ENCODE measurements at regions not wholly inside any gene's neighbourhood (a gene's known extent, or its start where the extent isn't known, plus 50 kb on each side); places are given as distances from the start of the nearest gene placed in this dataset.

DNA sequence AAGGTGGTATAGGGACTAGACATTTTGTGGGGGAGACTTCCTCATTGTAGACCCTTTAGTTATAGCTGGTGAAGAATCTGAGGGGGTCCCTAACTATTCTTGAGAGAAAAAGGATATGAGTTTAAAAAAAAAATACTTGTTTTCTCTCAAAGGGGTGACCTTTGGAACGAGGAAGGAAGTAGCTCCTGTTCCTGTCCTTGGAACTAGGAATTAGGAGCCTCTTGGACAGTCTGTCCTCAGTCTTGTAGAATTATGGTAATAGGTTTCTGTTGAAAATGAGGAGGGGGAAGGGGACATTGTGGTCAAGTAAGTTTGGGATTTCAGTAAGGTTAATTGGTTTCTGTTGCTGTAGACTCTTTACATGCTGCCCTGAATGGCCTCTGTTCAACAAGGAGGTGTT, 56.5 kb downstream of the PLEKHG1 start:
- no peaks in the 10 kb centered on the region for H3K27me3 ChIP-seq (ENCODE audit: control insufficient read depth, insufficient read depth, low read length, poor library complexity, severe bottlenecking)
- no peak overlapping the region for H3K4me3 Mint-ChIP-seq
- DNase-seq, result no peak
- no peaks in the 10 kb centered on the region for H3K4me1 Mint-ChIP-seq
- H3K9me3 Mint-ChIP-seq, result no peaks in the 10 kb centered on the region
- H3K4me3 ChIP-seq (ENCODE audit: low read length), result no peak overlapping the region
- no peaks in the 10 kb centered on the region for H3K36me3 Mint-ChIP-seq (ENCODE audit: low read depth)
- no peaks in the 10 kb centered on the region for H3K36me3 ChIP-seq (ENCODE audit: control insufficient read depth, insufficient read depth, low read length)
- TF ChIP-seq, protein P1, sequence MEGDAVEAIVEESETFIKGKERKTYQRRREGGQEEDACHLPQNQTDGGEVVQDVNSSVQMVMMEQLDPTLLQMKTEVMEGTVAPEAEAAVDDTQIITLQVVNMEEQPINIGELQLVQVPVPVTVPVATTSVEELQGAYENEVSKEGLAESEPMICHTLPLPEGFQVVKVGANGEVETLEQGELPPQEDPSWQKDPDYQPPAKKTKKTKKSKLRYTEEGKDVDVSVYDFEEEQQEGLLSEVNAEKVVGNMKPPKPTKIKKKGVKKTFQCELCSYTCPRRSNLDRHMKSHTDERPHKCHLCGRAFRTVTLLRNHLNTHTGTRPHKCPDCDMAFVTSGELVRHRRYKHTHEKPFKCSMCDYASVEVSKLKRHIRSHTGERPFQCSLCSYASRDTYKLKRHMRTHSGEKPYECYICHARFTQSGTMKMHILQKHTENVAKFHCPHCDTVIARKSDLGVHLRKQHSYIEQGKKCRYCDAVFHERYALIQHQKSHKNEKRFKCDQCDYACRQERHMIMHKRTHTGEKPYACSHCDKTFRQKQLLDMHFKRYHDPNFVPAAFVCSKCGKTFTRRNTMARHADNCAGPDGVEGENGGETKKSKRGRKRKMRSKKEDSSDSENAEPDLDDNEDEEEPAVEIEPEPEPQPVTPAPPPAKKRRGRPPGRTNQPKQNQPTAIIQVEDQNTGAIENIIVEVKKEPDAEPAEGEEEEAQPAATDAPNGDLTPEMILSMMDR (conservative IDR thresholded peaks at IDR 0.05), result no peak
- 83 to 90% methylated on average over 1 of the region's 1 CpG for WGBS, 2 experiments (ENCODE audit: insufficient coverage in 1 of 2, insufficient read length in 1 of 2)
- H3K27ac ChIP-seq (ENCODE audit: low read depth, low read length), result no peak overlapping the region
- H3K4me1 ChIP-seq (ENCODE audit: control insufficient read depth, insufficient read depth, low read length), result no peaks in the 10 kb centered on the region
- H3K27ac Mint-ChIP-seq, result no peak overlapping the region
- no peaks in the 10 kb centered on the region for H3K27me3 Mint-ChIP-seq (ENCODE audit: insufficient read depth)
- H3K9ac ChIP-seq (ENCODE audit: extremely low read depth, low read length, poor library complexity, severe bottlenecking), result no peak overlapping the region
- no peaks in the 10 kb centered on the region for H3K9me3 ChIP-seq (ENCODE audit: control insufficient read depth, low read length)

DNA sequence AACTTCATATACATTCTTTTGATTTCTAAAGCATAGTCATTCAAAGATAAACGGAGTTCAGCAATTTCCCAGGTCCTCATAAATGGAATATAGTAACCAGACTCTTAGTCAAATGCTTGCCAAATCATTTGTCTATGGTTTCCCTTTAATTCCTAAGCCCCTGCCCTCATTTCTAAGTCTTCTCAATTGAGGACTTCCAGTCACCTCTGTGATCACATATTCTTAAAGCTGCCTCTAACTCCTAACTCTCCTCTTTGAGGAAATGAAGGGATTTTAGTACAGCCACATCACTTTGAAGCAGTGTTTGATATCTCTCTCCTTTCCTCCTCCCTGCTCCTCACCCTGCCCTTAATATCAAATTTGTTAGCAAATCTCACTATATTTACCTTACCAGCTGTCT, 58.7 kb downstream of the PLEKHG1 start:
- Mint-ChIP-seq H3K27ac (no peak overlapping the region), H3K36me3 (ENCODE audit: low read depth) (no peaks in the 10 kb centered on the region), H3K9me3 (no peaks in the 10 kb centered on the region), H3K27me3 (ENCODE audit: insufficient read depth) (no peaks in the 10 kb centered on the region), H3K4me1 (no peaks in the 10 kb centered on the region), H3K4me3 (no peak overlapping the region)
- DNase-seq, result no peak
- Histone ChIP-seq H3K4me1 (ENCODE audit: control insufficient read depth, insufficient read depth, low read length) (no peaks in the 10 kb centered on the region), H3K27me3 (ENCODE audit: control insufficient read depth, insufficient read depth, low read length, poor library complexity, severe bottlenecking) (no peaks in the 10 kb centered on the region), H3K36me3 (ENCODE audit: control insufficient read depth, insufficient read depth, low read length) (no peaks in the 10 kb centered on the region), H3K9ac (ENCODE audit: extremely low read depth, low read length, poor library complexity, severe bottlenecking) (no peak overlapping the region), H3K9me3 (ENCODE audit: control insufficient read depth, low read length) (no peaks in the 10 kb centered on the region), H3K4me3 (ENCODE audit: low read length) (no peak overlapping the region), H3K27ac (ENCODE audit: low read depth, low read length) (no peak overlapping the region)
- 78 to 100% methylated on average over 1 of the region's 1 CpG for WGBS, 2 experiments (ENCODE audit: insufficient coverage in 1 of 2, insufficient read length in 1 of 2)
- TF ChIP-seq, protein P1 (conservative IDR thresholded peaks at IDR 0.05), result no peak

DNA sequence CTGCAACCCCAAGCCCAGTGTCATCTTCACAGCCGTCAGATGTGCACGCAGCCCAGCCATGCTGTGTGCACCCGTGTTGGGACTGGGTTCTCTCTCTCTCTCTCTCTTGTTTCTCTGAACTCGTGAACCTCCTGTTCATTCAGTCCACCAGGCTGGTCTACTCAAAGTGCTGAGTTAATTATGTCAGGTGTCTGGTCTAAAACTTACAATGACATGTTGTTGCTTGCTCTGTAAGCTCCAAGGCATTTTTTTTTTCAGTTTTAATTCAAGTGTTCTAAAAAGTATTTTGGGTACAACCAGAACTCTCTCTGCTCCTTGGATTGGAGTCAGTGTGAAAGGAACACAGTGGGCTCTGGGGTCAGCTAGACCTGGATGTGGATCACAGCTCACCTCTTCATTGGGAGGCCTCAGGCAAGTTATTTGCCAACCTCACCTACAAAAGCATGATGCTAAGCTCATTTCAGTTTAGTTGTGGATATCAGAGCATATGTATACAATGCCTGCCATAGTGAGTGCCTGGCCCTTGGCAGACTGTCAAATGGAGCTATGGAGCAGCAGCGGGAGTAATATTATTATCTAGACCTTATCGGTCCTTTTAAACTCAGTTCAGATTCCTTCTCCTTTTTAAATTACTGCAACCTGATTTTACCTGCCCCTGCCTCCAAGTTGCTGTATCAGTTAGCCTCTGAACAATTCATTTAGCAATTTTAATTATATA, 59.5 kb downstream of the PLEKHG1 start:
- TF ChIP-seq, protein P1 (conservative IDR thresholded peaks at IDR 0.05), result no peak
- Histone ChIP-seq H3K9ac (ENCODE audit: extremely low read depth, low read length, poor library complexity, severe bottlenecking) (no peak overlapping the region), H3K27me3 (ENCODE audit: control insufficient read depth, insufficient read depth, low read length, poor library complexity, severe bottlenecking) (no peaks in the 10 kb centered on the region), H3K4me1 (ENCODE audit: control insufficient read depth, insufficient read depth, low read length) (no peaks in the 10 kb centered on the region), H3K9me3 (ENCODE audit: control insufficient read depth, low read length) (no peaks in the 10 kb centered on the region), H3K36me3 (ENCODE audit: control insufficient read depth, insufficient read depth, low read length) (no peaks in the 10 kb centered on the region), H3K27ac (ENCODE audit: low read depth, low read length) (no peak overlapping the region), H3K4me3 (ENCODE audit: low read length) (no peak overlapping the region)
- Mint-ChIP-seq H3K36me3 (ENCODE audit: low read depth) (no peaks in the 10 kb centered on the region), H3K9me3 (no peaks in the 10 kb centered on the region), H3K27me3 (ENCODE audit: insufficient read depth) (no peaks in the 10 kb centered on the region), H3K27ac (no peak overlapping the region), H3K4me1 (no peaks in the 10 kb centered on the region), H3K4me3 (no peak overlapping the region)
- no peak for DNase-seq
- 86 to 96% methylated on average over 4 to 5 of the region's 6 CpGs for WGBS, 2 experiments (ENCODE audit: insufficient coverage in 1 of 2, insufficient read length in 1 of 2)

Data from endodermal cell (in vitro differentiated cells).